Lung (tissue), 11 donors: ENCODE measurements at regions not wholly inside any gene's neighbourhood (a gene's known extent, or its start where the extent isn't known, plus 50 kb on each side); places are given as distances from the start of the nearest gene placed in this dataset.

ENCODE experiments used
- ATAC-seq: fragments of 200-7000 bp; cut with Tn5 transposase; one replicate; pipeline ENCODE4 v1.9.1; 2020; ENCODE audit warnings: moderate number of reproducible peaks; ENCODE audit not compliant: insufficient read depth, low FRiP score
- DNase-seq, 3 donors: peaks; one replicate each; pipeline ENCODE4 v3.0.0-alpha.2; 2013 to 2017
- H3K27ac ChIP-seq, 2 donors: one replicate each; pipeline ENCODE4 v1.5.1; 2013; ENCODE audit warnings: mild to moderate bottlenecking in 2 of 2, moderate library complexity in 2 of 2, control low read depth in 1 of 2, inconsistent platforms in 1 of 2, low read depth in 1 of 2, low read length in 1 of 2
- H3K27me3 ChIP-seq, 3 donors: one replicate each; pipeline ENCODE4 v1.5.1; 2013; ENCODE audit warnings: low read length in 2 of 3; ENCODE audit not compliant: control insufficient read depth in 3 of 3, insufficient read depth in 3 of 3
- H3K36me3 ChIP-seq, 4 donors: one replicate each; pipeline ENCODE4 v1.5.1; 2013; ENCODE audit warnings: low read length in 4 of 4, mild to moderate bottlenecking in 1 of 4, moderate library complexity in 1 of 4; ENCODE audit not compliant: control insufficient read depth in 4 of 4, insufficient read depth in 4 of 4
- H3K4me1 ChIP-seq, 5 donors: one replicate each; pipeline ENCODE4 v1.5.1; 2013; ENCODE audit warnings: low read length in 5 of 5, mild to moderate bottlenecking in 2 of 5, moderate library complexity in 1 of 5; ENCODE audit not compliant: control insufficient read depth in 5 of 5, insufficient read depth in 5 of 5
- H3K4me3 ChIP-seq: one replicate; pipeline ENCODE4 v1.5.1; 2013; ENCODE audit warnings: mild to moderate bottlenecking, control low read depth, moderate library complexity
- H3K9ac ChIP-seq, 2 donors: one replicate each; pipeline ENCODE4 v1.5.1; 2013; ENCODE audit warnings: low read length in 2 of 2, control low read depth in 1 of 2; ENCODE audit not compliant: insufficient read depth in 1 of 2
- H3K9me3 ChIP-seq, 4 donors: one replicate each; pipeline ENCODE4 v1.5.1; 2013; ENCODE audit warnings: low read length in 3 of 4, mild to moderate bottlenecking in 1 of 4, moderate library complexity in 1 of 4; ENCODE audit not compliant: control insufficient read depth in 4 of 4, insufficient read depth in 3 of 4
- WGBS, 2 donors: extraction: QIAGEN DNeasy Blood & Tissue Kit; methylation state at CpG; one replicate each; pipeline ENCODE4 v1.1.7; 2013; 5-methylcytosine and 5-hydroxymethylcytosine counted together
- TF ChIP-seq, protein P1 (sequence below): IDR thresholded peaks from 2 replicates; pipeline ENCODE4 v1.5.1; 2012; ENCODE audit warnings: mild to moderate bottlenecking; ENCODE audit errors: control extremely low read depth, extremely low read depth
- donor health status: control.
- donor health status: control.
- donor health status: Bipolar disorder and iron deficiency.
- donor health status: healthy.
- donor health status: DM: yes; HTN: yes; CAD: no.

DNA sequence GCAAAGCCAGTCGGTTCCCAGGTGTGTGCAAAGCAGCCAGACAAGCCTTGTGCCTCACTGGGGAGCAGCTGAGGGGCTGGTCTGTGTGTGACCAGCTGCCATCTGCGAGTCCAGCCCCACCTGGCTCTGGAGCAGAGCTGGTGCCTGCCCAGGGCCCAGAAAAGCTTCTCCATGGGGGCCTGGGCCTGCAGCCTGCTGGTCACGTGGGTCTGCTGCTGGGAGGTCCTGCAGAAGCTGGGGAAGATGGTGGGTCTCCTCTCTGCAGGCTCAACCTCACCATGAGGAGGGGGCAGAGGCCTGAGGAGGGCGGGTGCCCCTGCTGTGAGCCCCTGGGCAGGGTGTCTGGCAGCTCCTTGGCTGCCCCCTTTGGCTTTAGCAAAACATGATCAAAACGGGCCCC lies 71.9 kb downstream of the ENGASE start:
- Histone ChIP-seq H3K27me3 (peaks cover 0 to 3% (median 3%) of the 10 kb centered on the region in 3 donors), H3K27ac (no peak overlapping the region), H3K9me3 (no peaks in the 10 kb centered on the region), H3K36me3 (no peaks in the 10 kb centered on the region), H3K9ac (no peak overlapping the region), H3K4me1 (peaks cover 0 to 3% (median 0%) of the 10 kb centered on the region in 5 donors), H3K4me3 (no peak overlapping the region)
- 62 to 81% methylated on average over 5 of the region's 5 CpGs for WGBS, 2 donors
- TF ChIP-seq, protein P1, sequence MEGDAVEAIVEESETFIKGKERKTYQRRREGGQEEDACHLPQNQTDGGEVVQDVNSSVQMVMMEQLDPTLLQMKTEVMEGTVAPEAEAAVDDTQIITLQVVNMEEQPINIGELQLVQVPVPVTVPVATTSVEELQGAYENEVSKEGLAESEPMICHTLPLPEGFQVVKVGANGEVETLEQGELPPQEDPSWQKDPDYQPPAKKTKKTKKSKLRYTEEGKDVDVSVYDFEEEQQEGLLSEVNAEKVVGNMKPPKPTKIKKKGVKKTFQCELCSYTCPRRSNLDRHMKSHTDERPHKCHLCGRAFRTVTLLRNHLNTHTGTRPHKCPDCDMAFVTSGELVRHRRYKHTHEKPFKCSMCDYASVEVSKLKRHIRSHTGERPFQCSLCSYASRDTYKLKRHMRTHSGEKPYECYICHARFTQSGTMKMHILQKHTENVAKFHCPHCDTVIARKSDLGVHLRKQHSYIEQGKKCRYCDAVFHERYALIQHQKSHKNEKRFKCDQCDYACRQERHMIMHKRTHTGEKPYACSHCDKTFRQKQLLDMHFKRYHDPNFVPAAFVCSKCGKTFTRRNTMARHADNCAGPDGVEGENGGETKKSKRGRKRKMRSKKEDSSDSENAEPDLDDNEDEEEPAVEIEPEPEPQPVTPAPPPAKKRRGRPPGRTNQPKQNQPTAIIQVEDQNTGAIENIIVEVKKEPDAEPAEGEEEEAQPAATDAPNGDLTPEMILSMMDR: no peak
- DNase-seq (no peak), ATAC-seq (no peak)

DNA sequence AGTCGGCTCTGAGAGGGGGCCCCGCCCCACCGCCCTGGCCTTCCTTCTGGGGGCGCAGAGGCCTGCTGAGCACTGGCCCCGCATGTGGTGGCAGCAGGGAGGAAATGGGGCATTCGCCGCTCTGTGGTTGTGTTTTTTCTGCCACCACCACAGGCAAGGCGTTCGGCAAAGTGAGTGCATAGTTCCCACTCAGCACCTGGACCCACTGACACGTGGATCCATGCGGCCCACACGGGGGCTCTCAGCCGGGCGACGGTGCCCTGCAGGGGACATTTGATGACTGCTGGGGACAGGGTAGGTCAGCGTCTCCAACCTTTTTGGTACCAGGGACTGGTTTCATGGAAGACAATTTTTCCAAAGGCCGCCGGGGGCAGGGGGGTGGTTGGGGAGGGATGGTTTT lies 70.9 kb downstream of the ENGASE start:
- Histone ChIP-seq H3K4me3 (no peak overlapping the region), H3K9ac (no peak overlapping the region), H3K9me3 (no peaks in the 10 kb centered on the region), H3K4me1 (peaks cover 0 to 3% (median 0%) of the 10 kb centered on the region in 5 donors), H3K27me3 (peaks cover 2 to 3% (median 3%) of the 10 kb centered on the region in 3 donors), H3K36me3 (no peaks in the 10 kb centered on the region), H3K27ac (no peak overlapping the region)
- DNase-seq (no peak), ATAC-seq (no peak)
- TF ChIP-seq, protein P1: no peak
- WGBS, 2 donors: 87% methylated on average over 18 of the region's 18 CpGs

DNA sequence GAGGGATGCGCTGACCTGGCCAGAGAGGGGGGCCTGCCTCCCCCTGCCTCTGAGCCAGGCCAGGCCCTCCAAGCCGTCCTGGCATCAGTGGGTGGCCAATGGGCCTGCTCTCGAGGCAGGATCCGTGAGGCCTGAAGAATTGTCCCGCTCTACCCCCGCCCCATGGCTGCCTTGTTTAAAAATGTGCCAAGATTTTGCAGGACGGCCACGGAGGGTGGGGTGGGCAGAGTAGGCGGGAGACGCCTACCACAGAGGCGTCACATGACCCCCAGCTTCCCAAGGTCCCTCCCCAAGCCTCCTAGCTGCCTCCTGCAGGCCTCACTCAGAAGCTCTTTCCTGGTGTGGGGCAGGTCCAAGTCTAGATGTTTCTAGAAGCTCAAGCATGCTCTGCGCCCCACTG lies 69.5 kb downstream of the ENGASE start:
- Histone ChIP-seq H3K27me3 (peaks cover 0 to 3% (median 2%) of the 10 kb centered on the region in 3 donors), H3K4me3 (no peak overlapping the region), H3K4me1 (no peaks in the 10 kb centered on the region), H3K36me3 (no peaks in the 10 kb centered on the region), H3K27ac (no peak overlapping the region), H3K9me3 (no peaks in the 10 kb centered on the region), H3K9ac (no peak overlapping the region)
- TF ChIP-seq, protein P1: no peak
- ATAC-seq (no peak), DNase-seq (no peak)
- 60 to 68% methylated on average over 12 of the region's 12 CpGs for WGBS, 2 donors

DNA sequence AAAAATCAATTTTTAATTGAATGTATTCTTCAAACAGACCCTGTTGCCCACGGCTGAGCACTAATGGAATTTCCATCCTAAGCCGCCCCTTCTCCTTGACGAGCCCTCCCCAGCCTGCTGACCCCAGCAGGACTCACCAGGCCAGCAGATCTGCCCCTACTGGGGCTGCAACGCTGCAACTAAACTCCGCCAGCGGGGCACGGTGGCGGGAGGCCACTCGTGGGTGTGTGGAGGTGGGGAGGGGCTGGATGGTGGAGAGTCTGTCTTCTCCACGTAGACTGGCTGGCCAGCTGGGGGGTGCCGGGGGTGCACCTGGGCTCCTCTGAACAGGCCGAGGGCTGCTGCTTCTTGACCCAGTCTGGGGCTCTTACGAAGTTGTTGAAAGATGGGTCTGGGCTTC lies 67.8 kb downstream of the ENGASE start:
- ATAC-seq (no peak), DNase-seq (no peak)
- no peaks in the 10 kb centered on the region for H3K36me3 ChIP-seq
- H3K27me3 ChIP-seq: peaks cover 3 to 10% (median 8%) of the 10 kb centered on the region in 3 donors
- 53 to 66% methylated on average over 13 of the region's 13 CpGs for WGBS, 2 donors
- H3K9ac ChIP-seq: no peak overlapping the region
- TF ChIP-seq, protein P1: no peak
- no peak overlapping the region for H3K4me3 ChIP-seq
- H3K27ac ChIP-seq: no peak overlapping the region
- H3K9me3 ChIP-seq: peaks cover 0 to 4% (median 1%) of the 10 kb centered on the region in 4 donors
- H3K4me1 ChIP-seq: peaks cover 0 to 5% (median 0%) of the 10 kb centered on the region in 5 donors
